NB4 (cell line): ENCODE measurements at regions not wholly inside any gene's neighbourhood (a gene's known extent, or its start where the extent isn't known, plus 50 kb on each side); places are given as distances from the start of the nearest gene placed in this dataset.

Source experiments
- DNase-seq: peaks from one replicate; pipeline ENCODE4 v3.0.0; 2010; ENCODE audit warnings: low read depth
- H3K4me3 ChIP-seq: one replicate; pipeline ENCODE4 v1.5.1; 2011; ENCODE audit warnings: mild to moderate bottlenecking, low read depth, low read length, moderate library complexity
- MYC ChIP-seq: IDR thresholded peaks from 2 replicates; pipeline ENCODE4 v1.6.1; 2011; ENCODE audit warnings: low read depth, low read length
- POLR2A ChIP-seq: IDR thresholded peaks from 2 replicates; pipeline ENCODE4 v1.6.1; 2011; ENCODE audit warnings: mild to moderate bottlenecking; ENCODE audit not compliant: insufficient read length; ENCODE audit errors: extremely low read depth
- TF ChIP-seq, protein P1 (sequence below): IDR thresholded peaks from 2 replicates; pipeline ENCODE4 v1.6.1; 2011; ENCODE audit warnings: low read depth, low read length
- TF ChIP-seq, protein P2 (sequence below): IDR thresholded peaks from one replicate; pipeline ENCODE4 v1.5.1; 2012; ENCODE audit warnings: low read depth, low read length

DNA sequence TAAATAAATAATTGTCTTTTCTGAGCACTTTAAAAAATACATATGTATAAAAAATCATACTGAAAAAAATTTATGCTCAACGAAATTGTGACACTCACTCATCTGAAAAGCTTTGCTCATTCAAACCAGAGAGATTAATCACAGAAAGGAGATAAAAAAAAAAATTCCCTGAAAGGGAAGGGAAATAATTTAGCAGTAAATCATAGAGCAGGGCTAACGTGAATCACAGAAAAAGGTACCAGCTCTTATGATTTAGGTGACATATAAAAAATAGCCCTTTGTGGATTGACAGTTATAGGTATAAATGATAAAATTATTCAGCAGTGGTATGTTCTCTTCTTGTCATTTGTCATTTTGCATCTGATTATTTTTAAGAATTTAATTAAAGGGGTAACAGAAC, 552.7 kb upstream of the TENM3 start:
- H3K4me3 ChIP-seq = no peak overlapping the region
- no peak for DNase-seq
- TF ChIP-seq, protein P1, sequence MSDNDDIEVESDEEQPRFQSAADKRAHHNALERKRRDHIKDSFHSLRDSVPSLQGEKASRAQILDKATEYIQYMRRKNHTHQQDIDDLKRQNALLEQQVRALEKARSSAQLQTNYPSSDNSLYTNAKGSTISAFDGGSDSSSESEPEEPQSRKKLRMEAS = no peak
- TF ChIP-seq MYC (no peak), POLR2A (no peak)
- TF ChIP-seq, protein P2, sequence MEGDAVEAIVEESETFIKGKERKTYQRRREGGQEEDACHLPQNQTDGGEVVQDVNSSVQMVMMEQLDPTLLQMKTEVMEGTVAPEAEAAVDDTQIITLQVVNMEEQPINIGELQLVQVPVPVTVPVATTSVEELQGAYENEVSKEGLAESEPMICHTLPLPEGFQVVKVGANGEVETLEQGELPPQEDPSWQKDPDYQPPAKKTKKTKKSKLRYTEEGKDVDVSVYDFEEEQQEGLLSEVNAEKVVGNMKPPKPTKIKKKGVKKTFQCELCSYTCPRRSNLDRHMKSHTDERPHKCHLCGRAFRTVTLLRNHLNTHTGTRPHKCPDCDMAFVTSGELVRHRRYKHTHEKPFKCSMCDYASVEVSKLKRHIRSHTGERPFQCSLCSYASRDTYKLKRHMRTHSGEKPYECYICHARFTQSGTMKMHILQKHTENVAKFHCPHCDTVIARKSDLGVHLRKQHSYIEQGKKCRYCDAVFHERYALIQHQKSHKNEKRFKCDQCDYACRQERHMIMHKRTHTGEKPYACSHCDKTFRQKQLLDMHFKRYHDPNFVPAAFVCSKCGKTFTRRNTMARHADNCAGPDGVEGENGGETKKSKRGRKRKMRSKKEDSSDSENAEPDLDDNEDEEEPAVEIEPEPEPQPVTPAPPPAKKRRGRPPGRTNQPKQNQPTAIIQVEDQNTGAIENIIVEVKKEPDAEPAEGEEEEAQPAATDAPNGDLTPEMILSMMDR = no peak

DNA sequence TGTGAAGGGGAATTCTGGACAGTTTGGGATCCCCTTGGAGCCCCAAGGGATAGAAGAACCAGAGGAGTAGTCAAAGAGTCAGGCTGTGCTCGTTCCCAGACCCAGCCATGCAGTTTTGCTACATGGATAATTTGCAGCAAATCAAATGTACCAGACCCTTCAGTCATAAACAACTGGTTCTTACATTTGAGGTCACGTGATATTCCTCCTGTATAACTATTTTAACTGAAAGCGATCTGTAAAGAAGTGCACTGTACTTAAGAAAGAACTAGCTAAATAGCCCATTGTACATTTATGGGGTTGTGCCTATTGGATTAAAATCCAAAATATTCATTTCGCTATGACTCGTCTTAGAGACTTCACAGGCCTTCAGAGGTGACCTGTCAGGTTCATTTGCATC, 550.2 kb upstream of the TENM3 start:
- TF ChIP-seq, protein P1 = no peak
- TF ChIP-seq POLR2A (no peak), MYC (no peak)
- TF ChIP-seq, protein P2 = no peak
- DNase-seq = no peak

DNA sequence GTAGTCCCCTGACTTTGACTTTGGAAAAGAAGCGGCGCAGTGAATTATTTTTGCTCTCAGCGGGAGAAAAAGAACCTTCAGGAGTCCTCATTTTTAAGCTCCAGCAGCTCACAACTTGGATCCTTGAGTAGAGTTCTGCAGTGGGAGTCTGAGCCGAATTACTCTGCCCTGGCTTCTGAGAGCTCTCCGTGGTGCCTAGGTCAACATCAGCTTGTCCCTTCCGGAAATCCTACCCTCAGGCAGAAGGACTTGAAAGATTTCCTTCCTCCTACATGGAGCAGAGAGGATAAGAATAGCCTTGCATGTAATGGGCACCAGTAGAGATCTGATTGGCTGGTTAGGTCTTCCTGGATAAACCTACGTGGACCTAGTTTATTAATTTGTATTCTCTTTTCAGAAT, 549.7 kb upstream of the TENM3 start:
- no peak for TF ChIP-seq POLR2A
- TF ChIP-seq, protein P1 = no peak
- no peak for TF ChIP-seq MYC
- TF ChIP-seq, protein P2 = no peak
- no peak for DNase-seq
- no peak overlapping the region for H3K4me3 ChIP-seq

More for the DNA sequence above, 550.2 kb upstream of the TENM3 start:
- H3K4me3 ChIP-seq = no peak overlapping the region

DNA sequence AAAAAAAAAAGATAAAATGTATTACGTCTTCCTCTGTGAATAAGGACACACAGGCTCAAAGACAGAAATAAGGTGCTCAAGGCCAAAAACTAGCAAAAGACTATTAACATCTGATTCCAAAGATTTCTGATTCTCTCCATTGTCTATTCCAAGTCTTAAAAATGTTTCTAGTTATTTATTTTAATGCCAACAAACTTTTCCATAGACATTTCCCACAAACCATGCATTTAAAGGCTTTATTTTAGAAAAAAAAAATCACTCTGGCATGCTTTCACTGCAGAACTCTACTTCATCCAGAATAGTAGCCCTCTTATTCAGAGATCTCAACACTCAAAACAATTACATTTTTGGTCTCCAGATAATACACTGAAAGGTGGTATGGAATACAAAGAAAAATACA, 545.0 kb upstream of the TENM3 start:
- H3K4me3 ChIP-seq = no peak overlapping the region

DNA sequence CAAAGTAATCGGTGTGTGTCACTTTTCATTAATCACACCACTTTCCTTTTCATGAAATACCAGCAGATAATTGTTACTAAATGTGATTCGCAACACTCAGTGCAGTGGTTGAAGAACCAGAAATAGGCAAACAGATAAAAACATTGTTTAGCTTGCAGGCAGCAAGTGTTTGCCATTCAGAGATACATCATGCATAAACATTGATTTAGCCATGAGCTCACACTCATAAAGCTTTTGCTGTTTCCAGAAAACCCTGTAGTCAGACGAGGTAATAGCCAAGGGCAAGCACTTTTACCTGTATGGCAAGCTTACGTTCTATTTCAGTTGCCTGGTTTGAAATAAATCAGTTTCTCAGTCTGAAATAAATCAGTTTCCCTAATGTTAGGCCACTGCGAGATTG, 542.0 kb upstream of the TENM3 start:
- H3K4me3 ChIP-seq = no peak overlapping the region
- no peak for DNase-seq
- TF ChIP-seq, protein P1 = no peak
- no peak for TF ChIP-seq POLR2A

More for the DNA sequence above, 545.0 kb upstream of the TENM3 start:
- TF ChIP-seq, protein P1 = no peak
- TF ChIP-seq POLR2A (no peak), MYC (no peak)
- TF ChIP-seq, protein P2 = no peak
- no peak for DNase-seq

DNA sequence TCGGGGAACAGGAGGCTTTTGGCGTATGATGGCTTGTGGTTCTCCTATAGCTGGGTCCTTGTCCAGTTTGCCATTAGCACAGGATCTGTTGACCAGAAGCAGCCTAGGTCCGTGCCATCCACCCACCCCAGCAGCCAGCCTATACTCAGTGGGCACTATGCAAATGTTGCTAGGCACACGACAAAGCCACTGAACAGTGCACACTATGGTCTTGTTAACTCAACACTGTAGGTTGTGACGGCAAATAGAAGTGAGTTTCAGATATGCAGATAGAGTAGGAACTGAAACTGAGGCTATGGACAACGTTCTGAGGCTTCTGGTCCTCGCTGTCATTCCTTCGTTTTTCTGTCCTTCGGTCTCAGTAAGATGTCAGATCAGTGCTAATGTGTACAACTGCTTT, 541.3 kb upstream of the TENM3 start:
- H3K4me3 ChIP-seq = no peak overlapping the region
- no peak for DNase-seq
- TF ChIP-seq MYC (no peak), POLR2A (no peak)
- TF ChIP-seq, protein P2 = no peak
- TF ChIP-seq, protein P1 = no peak
